ENCODE measurements at regions not wholly inside any gene's neighbourhood (a gene's known extent, or its start where the extent isn't known, plus 50 kb on each side); places are given as distances from the start of the nearest gene placed in this dataset.

- TF ChIP-seq POLR2AphosphoS5 (IDR thresholded peaks at IDR 0.05) (no peak), CTCF (IDR thresholded peaks at IDR 0.05 in 8 of 11, conservative IDR thresholded peaks at IDR 0.05 in 3 of 11) (no peak), POLR2A (IDR thresholded peaks at IDR 0.05) (no peak)
These were observed 240.0 kb downstream of the ANKRD60 start for GRCh38 chr20:57988422-57988821.
